ENCODE measurements at regions not wholly inside any gene's neighbourhood (a gene's known extent, or its start where the extent isn't known, plus 50 kb on each side); places are given as distances from the start of the nearest gene placed in this dataset.
"Not testable (repeated sequence)": the region's sequence is repeated elsewhere in the genome, so short reads cannot be mapped to it uniquely, and the experiment has no call there.

- H3K27me3 ChIP-seq; H3K27ac ChIP-seq; H3K36me3 ChIP-seq; intact Hi-C loops (cut with DNase I; ENCODE audit: low total_unique reads); H3K4me3 ChIP-seq; DNase-seq (ENCODE audit: low spot score in 2 of 2); H3K9me3 ChIP-seq; H3K4me1 ChIP-seq: not testable (repeated sequence)
These were observed 54.7 kb downstream of the PROP1 start for GRCh38 chr5:177941386-177941785.

GRCh38 chr5:177939246-177940171 is 56.5 kb downstream of the PROP1 start:
- peak overlapping the region in 2 of 3 donors; percentile 52 to 67 for H3K4me3 ChIP-seq
- intact Hi-C loops (cut with DNase I; ENCODE audit: low total_unique reads); H3K4me1 ChIP-seq; H3K27ac ChIP-seq; H3K27me3 ChIP-seq; H3K9me3 ChIP-seq; H3K36me3 ChIP-seq; DNase-seq (ENCODE audit: low spot score in 2 of 2): not testable (repeated sequence)

- H3K36me3 ChIP-seq; H3K4me1 ChIP-seq; H3K9me3 ChIP-seq; DNase-seq (ENCODE audit: low spot score in 2 of 2); H3K27ac ChIP-seq; intact Hi-C loops (cut with DNase I; ENCODE audit: low total_unique reads); H3K27me3 ChIP-seq: not testable (repeated sequence)
- peak overlapping the region in 2 of 3 donors; percentile 52 to 67 for H3K4me3 ChIP-seq
These were observed 57.3 kb downstream of the PROP1 start for GRCh38 chr5:177938767-177939166.

GRCh38 chr5:177934233-177934632 is 61.8 kb downstream of the PROP1 start:
- intact Hi-C loops (cut with DNase I; ENCODE audit: low total_unique reads); H3K27me3 ChIP-seq; H3K36me3 ChIP-seq; H3K4me3 ChIP-seq; DNase-seq (ENCODE audit: low spot score in 2 of 2); H3K4me1 ChIP-seq; H3K27ac ChIP-seq; H3K9me3 ChIP-seq: not testable (repeated sequence)

GRCh38 chr5:177930269-177931022 is 65.6 kb downstream of the PROP1 start:
- H3K36me3 ChIP-seq; H3K4me3 ChIP-seq; H3K4me1 ChIP-seq; H3K9me3 ChIP-seq; DNase-seq (ENCODE audit: low spot score in 2 of 2); H3K27me3 ChIP-seq; H3K27ac ChIP-seq; intact Hi-C loops (cut with DNase I; ENCODE audit: low total_unique reads): not testable (repeated sequence)

- H3K4me3 ChIP-seq; H3K36me3 ChIP-seq; H3K4me1 ChIP-seq; H3K9me3 ChIP-seq; DNase-seq (ENCODE audit: low spot score in 2 of 2); H3K27ac ChIP-seq; H3K27me3 ChIP-seq; intact Hi-C loops (cut with DNase I; ENCODE audit: low total_unique reads): not testable (repeated sequence)
These were observed 66.4 kb downstream of the PROP1 start for GRCh38 chr5:177929618-177930017.

GRCh38 chr5:177927500-177927899 is 68.5 kb downstream of the PROP1 start:
- intact Hi-C loops (cut with DNase I; ENCODE audit: low total_unique reads); DNase-seq (ENCODE audit: low spot score in 2 of 2); H3K27ac ChIP-seq: not testable (repeated sequence)

GRCh38 chr5:177924577-177924976 is 71.5 kb downstream of the PROP1 start:
- intact Hi-C loops (cut with DNase I; ENCODE audit: low total_unique reads); H3K36me3 ChIP-seq; H3K4me3 ChIP-seq; H3K9me3 ChIP-seq; DNase-seq (ENCODE audit: low spot score in 2 of 2); H3K27ac ChIP-seq; H3K4me1 ChIP-seq; H3K27me3 ChIP-seq: not testable (repeated sequence)

More at GRCh38 chr5:177927500-177927899, 68.5 kb downstream of the PROP1 start:
- H3K36me3 ChIP-seq, H3K4me1 ChIP-seq, H3K4me3 ChIP-seq, H3K9me3 ChIP-seq, H3K27me3 ChIP-seq: not testable (repeated sequence)

GRCh38 chr5:177923837-177924236 is 72.2 kb downstream of the PROP1 start:
- H3K27me3 ChIP-seq; intact Hi-C loops (cut with DNase I; ENCODE audit: low total_unique reads); H3K27ac ChIP-seq; H3K4me3 ChIP-seq; H3K4me1 ChIP-seq; H3K36me3 ChIP-seq; H3K9me3 ChIP-seq; DNase-seq (ENCODE audit: low spot score in 2 of 2): not testable (repeated sequence)

GRCh38 chr5:177923189-177923588 is 72.9 kb downstream of the PROP1 start:
- H3K27ac ChIP-seq; H3K4me3 ChIP-seq; H3K27me3 ChIP-seq; DNase-seq (ENCODE audit: low spot score in 2 of 2); H3K9me3 ChIP-seq; H3K36me3 ChIP-seq; intact Hi-C loops (cut with DNase I; ENCODE audit: low total_unique reads); H3K4me1 ChIP-seq: not testable (repeated sequence)

- H3K4me1 ChIP-seq; H3K36me3 ChIP-seq; H3K4me3 ChIP-seq; H3K9me3 ChIP-seq; DNase-seq (ENCODE audit: low spot score in 2 of 2); H3K27me3 ChIP-seq; intact Hi-C loops (cut with DNase I; ENCODE audit: low total_unique reads); H3K27ac ChIP-seq: not testable (repeated sequence)
These were observed 86.8 kb downstream of the PROP1 start for GRCh38 chr5:177909261-177909660.

GRCh38 chr5:177902806-177903205 is 93.2 kb downstream of the PROP1 start:
- DNase-seq (ENCODE audit: low spot score in 2 of 2); H3K36me3 ChIP-seq; H3K4me3 ChIP-seq; H3K27ac ChIP-seq; H3K4me1 ChIP-seq; H3K27me3 ChIP-seq; H3K9me3 ChIP-seq; intact Hi-C loops (cut with DNase I; ENCODE audit: low total_unique reads): not testable (repeated sequence)

GRCh38 chr5:177900066-177900465 is 96.0 kb downstream of the PROP1 start:
- H3K9me3 ChIP-seq; H3K4me3 ChIP-seq; H3K36me3 ChIP-seq; intact Hi-C loops (cut with DNase I; ENCODE audit: low total_unique reads); DNase-seq (ENCODE audit: low spot score in 2 of 2); H3K4me1 ChIP-seq; H3K27me3 ChIP-seq; H3K27ac ChIP-seq: not testable (repeated sequence)
